SU-DHL-6 (cell line): ENCODE measurements at regions not wholly inside any gene's neighbourhood (a gene's known extent, or its start where the extent isn't known, plus 50 kb on each side); places are given as distances from the start of the nearest gene placed in this dataset.

Experiments used
- CTCF ChIP-seq: fragments of 200-600 bp; sonication (generic); IDR thresholded peaks from one replicate; pipeline ENCODE4 v1.5.1; 2017; ENCODE audit warnings: antibody characterized with exemption, mild to moderate bottlenecking, low read length, moderate library complexity; ENCODE audit not compliant: insufficient read depth, poor library complexity, severe bottlenecking
- EZH2phosphoT487 ChIP-seq: fragments of 200-600 bp; sonication (generic), shearing (Covaris generic); conservative IDR thresholded peaks from 2 replicates; pipeline ENCODE4 v1.6.1; 2018; ENCODE audit warnings: mild to moderate bottlenecking, antibody characterized with exemption, low read length, moderate library complexity, mixed read lengths

GRCh38 chr11:45560155-45560912 lies 105.1 kb downstream of the CHST1 start:
- TF ChIP-seq CTCF, result no peak
- TF ChIP-seq EZH2phosphoT487, result no peak
